HepG2 (cell line): ENCODE measurements at regions not wholly inside any gene's neighbourhood (a gene's known extent, or its start where the extent isn't known, plus 50 kb on each side); places are given as distances from the start of the nearest gene placed in this dataset.

Experiments used
- ATAC-seq: fragments of 200-7000 bp; cut with Tn5 transposase; 3 replicates; pipeline ENCODE4 v1.9.1; 2020; ENCODE audit warnings: mild to moderate bottlenecking, moderate library complexity
- BruUV-seq: library from RNA; stranded (reverse); fragments of 400-500 nt; replicated peaks from 2 replicates; lab custom pipeline; 2021; lab: Mats Ljungman, UMichigan
- CTCF ChIA-PET: fragments of 300-600 bp; formaldehyde crosslinking; extraction: SDS; loops from one replicate; lab custom pipeline; 2021; ENCODE audit warnings: low total read pairs, inconsistent platforms, low intra/inter-chr PET ratio; lab: Yijun Ruan, JAX
- POLR2A ChIA-PET: fragments of 350-600 bp; sonication (Branson Sonifier 250); formaldehyde crosslinking; loops from one replicate; lab custom pipeline; 2020; ENCODE audit warnings: antibody characterized with exemption, inconsistent platforms; lab: Yijun Ruan, JAX
- DNase-seq: peaks from one replicate; pipeline ENCODE4 v3.0.0-alpha.2; 2015; ENCODE audit warnings: low spot score
- FAIRE-seq: peaks from 3 replicates; lab custom pipeline; 2011; peaks lifted over from hg19 to GRCh38; lab: Jason Lieb, UNC
- H2AFZ ChIP-seq: one replicate; pipeline ENCODE4 v1.6.1; 2011; ENCODE audit warnings: low read length, inconsistent platforms
- H3K27ac ChIP-seq: fragments of 300-600 bp; 3 replicates; pipeline ENCODE4 v1.8.0; 2011; ENCODE audit warnings: mixed run types, mild to moderate bottlenecking, mixed read lengths, low read length, inconsistent platforms; ENCODE audit not compliant: insufficient read depth; ENCODE audit errors: extremely low read length
- H3K27me3 ChIP-seq, 2 experiments: fragments of 200-600 bp in 1 of 2; 2 replicates in 1 of 2; 3 replicates in 1 of 2; pipeline versions ENCODE4 v1.6.0 to v1.8.0; 2011; ENCODE audit warnings: low read length in 2 of 2, mild to moderate bottlenecking in 2 of 2, moderate library complexity in 2 of 2, inconsistent platforms in 1 of 2; ENCODE audit not compliant: insufficient read depth in 2 of 2, control insufficient read depth in 1 of 2
- H3K36me3 ChIP-seq, 2 experiments: fragments of 200-600 bp in 1 of 2; replicated peaks in 1 of 2; 2 replicates in 1 of 2; 3 replicates in 1 of 2; pipeline versions ENCODE4 v1.5.1 to v1.8.0; 2011; ENCODE audit warnings: low read length in 2 of 2, inconsistent platforms in 1 of 2; ENCODE audit not compliant: insufficient read depth in 2 of 2, control insufficient read depth in 1 of 2
- H3K4me1 ChIP-seq: 2 replicates; pipeline ENCODE4 v1.5.1; 2012; ENCODE audit warnings: low read length, inconsistent platforms; ENCODE audit not compliant: insufficient read depth
- H3K4me2 ChIP-seq: 2 replicates; pipeline ENCODE4 v1.6.0; 2011; ENCODE audit warnings: low read depth, low read length, inconsistent platforms
- H3K4me3 ChIP-seq, 3 experiments: fragments of 200-600 bp in 1 of 3; sonication (generic), shearing (Covaris generic) in 1 of 3; replicated peaks in 1 of 3; 2 replicates each; pipeline ENCODE4 v1.5.1; 2011 to 2016; ENCODE audit warnings: low read length in 3 of 3, inconsistent platforms in 2 of 3, low read depth in 2 of 3, mild to moderate bottlenecking in 2 of 3, control low read depth in 1 of 3, mixed read lengths in 1 of 3; ENCODE audit not compliant: insufficient read depth in 1 of 3
- H3K79me2 ChIP-seq: one replicate; pipeline ENCODE4 v1.6.1; 2011; ENCODE audit warnings: low read length, inconsistent platforms; ENCODE audit not compliant: insufficient read depth
- H3K9ac ChIP-seq: 2 replicates; pipeline ENCODE4 v1.6.0; 2011; ENCODE audit warnings: mild to moderate bottlenecking, low read depth, low read length, inconsistent platforms; ENCODE audit not compliant: insufficient read depth
- H3K9me3 ChIP-seq: 2 replicates; pipeline ENCODE4 v1.5.1; 2012; ENCODE audit warnings: mild to moderate bottlenecking, low read length
- H4K20me1 ChIP-seq: 2 replicates; pipeline ENCODE4 v1.6.0; 2011; ENCODE audit warnings: inconsistent platforms, mild to moderate bottlenecking, low read length, moderate library complexity; ENCODE audit not compliant: insufficient read depth
- FOXO1 ChIP-seq: sonication (generic); formaldehyde crosslinking; IDR thresholded peaks from 2 replicates; pipeline ENCODE4 v1.4.0; 2020; ENCODE audit warnings: missing genetic modification reagents
- MATR3 ChIP-seq: sonication (generic); formaldehyde crosslinking; IDR thresholded peaks from 2 replicates; pipeline ENCODE4 v1.4.0; 2020; ENCODE audit warnings: missing genetic modification reagents
- STAG1 ChIP-seq: sonication (generic); formaldehyde crosslinking; IDR thresholded peaks from 2 replicates; pipeline ENCODE4 v1.4.0; 2020; ENCODE audit warnings: missing genetic modification reagents
- XBP1 ChIP-seq: sonication (generic); formaldehyde crosslinking; IDR thresholded peaks from 2 replicates; pipeline ENCODE4 v1.5.0; 2020; ENCODE audit warnings: missing genetic modification reagents
- ZFP1 ChIP-seq: IDR thresholded peaks from 2 replicates; pipeline ENCODE4 v1.6.1; 2016
- ZNF256 ChIP-seq: sonication (generic); formaldehyde crosslinking; conservative IDR thresholded peaks from 2 replicates; pipeline ENCODE4 v1.4.0; 2020; ENCODE audit warnings: missing genetic modification reagents
- ZNF747 ChIP-seq: sonication (generic); formaldehyde crosslinking; IDR thresholded peaks from 2 replicates; pipeline ENCODE4 v1.8.1; 2023; ENCODE audit warnings: missing genetic modification reagents, mild to moderate bottlenecking, borderline replicate concordance
- WGBS: methylation state at CpG from one replicate; pipeline ENCODE4 v1.1.6; 2017; ENCODE audit warnings: low lambda C conversion rate; 5-methylcytosine and 5-hydroxymethylcytosine counted together
- in situ Hi-C: cut with HindIII; loops from 2 replicates; pipeline ENCODE4 v1.10.0; 2017; ENCODE audit warnings: low pct_unique_long_range_greater_than_20kb; ENCODE audit not compliant: extremely low pct_ligation_motif_present
- intact Hi-C: fragments of 100-400 bp; cut with micrococcal nuclease; formaldehyde crosslinking; loops from one replicate; pipeline ENCODE4 v1.10.0; 2022; ENCODE audit not compliant: unreplicated experiment
- TF ChIP-seq, protein P1 (sequence below): sonication (generic); formaldehyde crosslinking; IDR thresholded peaks from 2 replicates; pipeline ENCODE4 v1.4.0; 2020; ENCODE audit warnings: missing genetic modification reagents
- TF ChIP-seq, protein P2 (sequence below): sonication (generic); formaldehyde crosslinking; IDR thresholded peaks from 2 replicates; pipeline ENCODE4 v1.5.0; 2020; ENCODE audit warnings: missing genetic modification reagents, mild to moderate bottlenecking, borderline replicate concordance
- TF ChIP-seq, protein P3 (sequence below): sonication (generic); formaldehyde crosslinking; IDR thresholded peaks from 2 replicates; pipeline ENCODE4 v1.4.0; 2020; ENCODE audit warnings: mild to moderate bottlenecking, missing genetic modification reagents
- TF ChIP-seq, protein P4 (sequence below): sonication (generic); formaldehyde crosslinking; IDR thresholded peaks from 2 replicates; pipeline ENCODE4 v1.8.1; 2023; ENCODE audit warnings: mild to moderate bottlenecking, missing genetic modification reagents, borderline replicate concordance
- TF ChIP-seq, protein P5 (sequence below): fragments of 450-650 bp; IDR thresholded peaks from 2 replicates; pipeline ENCODE4 v1.6.1; 2017

DNA sequence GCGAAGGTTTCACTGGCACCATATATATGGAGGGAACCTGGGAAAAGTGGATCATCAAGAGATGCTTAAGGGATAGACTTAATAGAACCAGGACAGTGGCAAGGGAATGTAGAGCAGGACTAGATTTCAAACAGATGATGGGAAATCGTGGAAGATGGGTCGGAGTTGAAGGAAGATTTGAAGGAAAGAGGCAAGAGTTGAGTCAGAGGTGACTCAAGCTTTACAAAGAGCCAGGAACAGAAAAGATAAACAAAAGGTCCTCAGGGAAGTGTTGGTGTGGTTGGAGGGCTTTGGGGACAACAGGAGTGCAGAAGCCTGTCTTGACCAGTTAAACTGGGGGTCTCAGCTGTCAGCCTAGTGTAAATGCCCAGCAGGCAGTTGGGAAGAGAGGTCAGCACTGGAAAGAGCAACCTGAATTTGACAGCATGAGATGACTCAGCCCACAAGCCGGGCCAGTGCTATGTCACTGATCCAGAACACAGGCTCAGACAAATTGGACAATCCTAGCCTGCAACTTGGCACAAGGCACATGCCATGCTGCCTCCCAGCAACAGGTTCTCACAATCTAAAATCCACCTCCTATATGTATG is 230.5 kb downstream of the IDS start:
- ATAC-seq (no peak), DNase-seq (no peak), FAIRE-seq (no peak)
- TF ChIP-seq, protein P1, sequence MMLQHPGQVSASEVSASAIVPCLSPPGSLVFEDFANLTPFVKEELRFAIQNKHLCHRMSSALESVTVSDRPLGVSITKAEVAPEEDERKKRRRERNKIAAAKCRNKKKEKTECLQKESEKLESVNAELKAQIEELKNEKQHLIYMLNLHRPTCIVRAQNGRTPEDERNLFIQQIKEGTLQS (CRISPR knock-in tag): no peak
- no peak for TF ChIP-seq FOXO1
- TF ChIP-seq ZNF256 (CRISPR knock-in tag): no peak
- TF ChIP-seq XBP1 (CRISPR knock-in tag): no peak
- TF ChIP-seq, protein P2, sequence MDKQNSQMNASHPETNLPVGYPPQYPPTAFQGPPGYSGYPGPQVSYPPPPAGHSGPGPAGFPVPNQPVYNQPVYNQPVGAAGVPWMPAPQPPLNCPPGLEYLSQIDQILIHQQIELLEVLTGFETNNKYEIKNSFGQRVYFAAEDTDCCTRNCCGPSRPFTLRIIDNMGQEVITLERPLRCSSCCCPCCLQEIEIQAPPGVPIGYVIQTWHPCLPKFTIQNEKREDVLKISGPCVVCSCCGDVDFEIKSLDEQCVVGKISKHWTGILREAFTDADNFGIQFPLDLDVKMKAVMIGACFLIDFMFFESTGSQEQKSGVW (CRISPR knock-in tag): no peak
- no peak for TF ChIP-seq STAG1 (CRISPR knock-in tag)
- no peak for TF ChIP-seq ZFP1
- no TSS peak for BruUV-seq
- WGBS: 2% methylated on average over 3 of the region's 4 CpGs
- H3K27me3 ChIP-seq: no peaks in the 10 kb centered on the region
- ChIA-PET CTCF (no interaction called here), POLR2A (no interaction called here)
- no peaks in the 10 kb centered on the region for H3K79me2 ChIP-seq
- H2AFZ ChIP-seq: no peak overlapping the region
- no peaks in the 10 kb centered on the region for H3K9me3 ChIP-seq
- no peak overlapping the region for H3K4me3 ChIP-seq
- in situ Hi-C loops: loop anchor here (25.0 kb wide), 1 partner anchor 1212 kb away; no protein-coding TSS in a partner anchor
- no peaks in the 10 kb centered on the region for H3K4me1 ChIP-seq
- no peaks in the 10 kb centered on the region for H4K20me1 ChIP-seq
- intact Hi-C loops: no loop called here
- H3K4me2 ChIP-seq: no peak overlapping the region
- no peaks in the 10 kb centered on the region for H3K36me3 ChIP-seq
- no peak overlapping the region for H3K27ac ChIP-seq
- no peak overlapping the region for H3K9ac ChIP-seq

DNA sequence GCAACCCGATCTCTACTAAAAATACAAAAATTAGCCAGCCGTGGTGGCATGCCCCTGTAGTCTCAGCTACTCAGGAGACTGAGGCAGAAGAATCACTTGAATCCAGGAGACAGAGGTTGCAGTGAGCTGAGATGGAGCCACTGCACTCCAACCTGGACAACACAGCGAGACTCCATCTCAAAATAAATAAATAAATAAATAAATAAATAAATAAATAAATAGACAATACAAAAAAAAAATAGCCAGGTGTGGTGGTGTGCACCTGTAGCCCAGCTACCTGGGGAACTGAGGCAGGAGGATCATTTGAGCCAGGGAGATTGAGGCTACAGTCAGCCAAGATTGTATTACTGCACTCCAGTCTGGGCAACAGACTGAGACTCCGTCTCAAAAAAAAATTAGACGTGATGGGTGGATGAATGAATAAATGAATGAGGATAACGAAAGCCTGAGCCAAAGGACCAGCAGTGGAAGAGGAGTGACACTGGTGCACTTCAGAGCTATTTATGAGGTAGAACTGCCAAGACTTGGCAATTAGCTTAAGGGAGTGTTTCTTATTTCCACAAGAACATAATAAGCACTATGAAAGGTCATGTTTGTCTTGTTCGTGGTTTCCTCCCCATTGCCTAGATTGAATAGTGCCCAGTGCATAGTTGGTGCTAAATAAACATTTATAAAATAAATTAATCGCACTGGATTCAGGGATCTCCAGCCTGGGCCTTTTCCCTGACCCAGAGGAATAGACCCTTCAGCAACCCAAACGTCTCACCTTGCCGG is 232.2 kb downstream of the IDS start:
- Histone ChIP-seq H3K79me2 (no peaks in the 10 kb centered on the region), H3K4me2 (no peak overlapping the region), H2AFZ (no peak overlapping the region), H3K27ac (no peak overlapping the region), H3K4me1 (no peaks in the 10 kb centered on the region), H3K9me3 (no peaks in the 10 kb centered on the region), H3K27me3 (no peaks in the 10 kb centered on the region), H4K20me1 (no peaks in the 10 kb centered on the region), H3K4me3 (no peak overlapping the region), H3K9ac (no peak overlapping the region), H3K36me3 (no peaks in the 10 kb centered on the region)
- ChIA-PET POLR2A (no interaction called here), CTCF (no interaction called here)
- BruUV-seq: no TSS peak
- DNase-seq (no peak), ATAC-seq (no peak), FAIRE-seq (no peak)
- intact Hi-C loops (no loop called here), in situ Hi-C loops (no loop called here)
- WGBS: 47% methylated on average over 10 of the region's 10 CpGs
- TF ChIP-seq, protein P3, sequence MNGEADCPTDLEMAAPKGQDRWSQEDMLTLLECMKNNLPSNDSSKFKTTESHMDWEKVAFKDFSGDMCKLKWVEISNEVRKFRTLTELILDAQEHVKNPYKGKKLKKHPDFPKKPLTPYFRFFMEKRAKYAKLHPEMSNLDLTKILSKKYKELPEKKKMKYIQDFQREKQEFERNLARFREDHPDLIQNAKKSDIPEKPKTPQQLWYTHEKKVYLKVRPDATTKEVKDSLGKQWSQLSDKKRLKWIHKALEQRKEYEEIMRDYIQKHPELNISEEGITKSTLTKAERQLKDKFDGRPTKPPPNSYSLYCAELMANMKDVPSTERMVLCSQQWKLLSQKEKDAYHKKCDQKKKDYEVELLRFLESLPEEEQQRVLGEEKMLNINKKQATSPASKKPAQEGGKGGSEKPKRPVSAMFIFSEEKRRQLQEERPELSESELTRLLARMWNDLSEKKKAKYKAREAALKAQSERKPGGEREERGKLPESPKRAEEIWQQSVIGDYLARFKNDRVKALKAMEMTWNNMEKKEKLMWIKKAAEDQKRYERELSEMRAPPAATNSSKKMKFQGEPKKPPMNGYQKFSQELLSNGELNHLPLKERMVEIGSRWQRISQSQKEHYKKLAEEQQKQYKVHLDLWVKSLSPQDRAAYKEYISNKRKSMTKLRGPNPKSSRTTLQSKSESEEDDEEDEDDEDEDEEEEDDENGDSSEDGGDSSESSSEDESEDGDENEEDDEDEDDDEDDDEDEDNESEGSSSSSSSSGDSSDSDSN: no peak
- TF ChIP-seq, protein P4, sequence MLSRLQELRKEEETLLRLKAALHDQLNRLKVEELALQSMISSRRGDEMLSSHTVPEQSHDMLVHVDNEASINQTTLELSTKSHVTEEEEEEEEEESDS (CRISPR knock-in tag): no peak
- no peak for TF ChIP-seq MATR3 (CRISPR knock-in tag)
- TF ChIP-seq, protein P5, sequence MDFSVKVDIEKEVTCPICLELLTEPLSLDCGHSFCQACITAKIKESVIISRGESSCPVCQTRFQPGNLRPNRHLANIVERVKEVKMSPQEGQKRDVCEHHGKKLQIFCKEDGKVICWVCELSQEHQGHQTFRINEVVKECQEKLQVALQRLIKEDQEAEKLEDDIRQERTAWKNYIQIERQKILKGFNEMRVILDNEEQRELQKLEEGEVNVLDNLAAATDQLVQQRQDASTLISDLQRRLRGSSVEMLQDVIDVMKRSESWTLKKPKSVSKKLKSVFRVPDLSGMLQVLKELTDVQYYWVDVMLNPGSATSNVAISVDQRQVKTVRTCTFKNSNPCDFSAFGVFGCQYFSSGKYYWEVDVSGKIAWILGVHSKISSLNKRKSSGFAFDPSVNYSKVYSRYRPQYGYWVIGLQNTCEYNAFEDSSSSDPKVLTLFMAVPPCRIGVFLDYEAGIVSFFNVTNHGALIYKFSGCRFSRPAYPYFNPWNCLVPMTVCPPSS: no peak
- no peak for TF ChIP-seq ZNF747 (CRISPR knock-in tag)
